ENCODE measurements at regions not wholly inside any gene's neighbourhood (a gene's known extent, or its start where the extent isn't known, plus 50 kb on each side); places are given as distances from the start of the nearest gene placed in this dataset.

GRCh38 chr11:69984457-69985261, 93.5 kb upstream of the ANO1 start:
- TF ChIP-seq, protein P1, sequence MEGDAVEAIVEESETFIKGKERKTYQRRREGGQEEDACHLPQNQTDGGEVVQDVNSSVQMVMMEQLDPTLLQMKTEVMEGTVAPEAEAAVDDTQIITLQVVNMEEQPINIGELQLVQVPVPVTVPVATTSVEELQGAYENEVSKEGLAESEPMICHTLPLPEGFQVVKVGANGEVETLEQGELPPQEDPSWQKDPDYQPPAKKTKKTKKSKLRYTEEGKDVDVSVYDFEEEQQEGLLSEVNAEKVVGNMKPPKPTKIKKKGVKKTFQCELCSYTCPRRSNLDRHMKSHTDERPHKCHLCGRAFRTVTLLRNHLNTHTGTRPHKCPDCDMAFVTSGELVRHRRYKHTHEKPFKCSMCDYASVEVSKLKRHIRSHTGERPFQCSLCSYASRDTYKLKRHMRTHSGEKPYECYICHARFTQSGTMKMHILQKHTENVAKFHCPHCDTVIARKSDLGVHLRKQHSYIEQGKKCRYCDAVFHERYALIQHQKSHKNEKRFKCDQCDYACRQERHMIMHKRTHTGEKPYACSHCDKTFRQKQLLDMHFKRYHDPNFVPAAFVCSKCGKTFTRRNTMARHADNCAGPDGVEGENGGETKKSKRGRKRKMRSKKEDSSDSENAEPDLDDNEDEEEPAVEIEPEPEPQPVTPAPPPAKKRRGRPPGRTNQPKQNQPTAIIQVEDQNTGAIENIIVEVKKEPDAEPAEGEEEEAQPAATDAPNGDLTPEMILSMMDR (IDR thresholded peaks at IDR 0.05), result no peak
- no peak for TF ChIP-seq POLR2A (IDR thresholded peaks at IDR 0.05)

Data from testis (tissue), 2 donors.